NCI-H510A treated with DMSO at 0.1 percent for 48 hours (cell line): ENCODE measurements at regions not wholly inside any gene's neighbourhood (a gene's known extent, or its start where the extent isn't known, plus 50 kb on each side); places are given as distances from the start of the nearest gene placed in this dataset.

Experiments
- DNase-seq: peaks from one replicate; lab custom pipeline; 2025; lab: John Stamatoyannopoulos, UW

DNA sequence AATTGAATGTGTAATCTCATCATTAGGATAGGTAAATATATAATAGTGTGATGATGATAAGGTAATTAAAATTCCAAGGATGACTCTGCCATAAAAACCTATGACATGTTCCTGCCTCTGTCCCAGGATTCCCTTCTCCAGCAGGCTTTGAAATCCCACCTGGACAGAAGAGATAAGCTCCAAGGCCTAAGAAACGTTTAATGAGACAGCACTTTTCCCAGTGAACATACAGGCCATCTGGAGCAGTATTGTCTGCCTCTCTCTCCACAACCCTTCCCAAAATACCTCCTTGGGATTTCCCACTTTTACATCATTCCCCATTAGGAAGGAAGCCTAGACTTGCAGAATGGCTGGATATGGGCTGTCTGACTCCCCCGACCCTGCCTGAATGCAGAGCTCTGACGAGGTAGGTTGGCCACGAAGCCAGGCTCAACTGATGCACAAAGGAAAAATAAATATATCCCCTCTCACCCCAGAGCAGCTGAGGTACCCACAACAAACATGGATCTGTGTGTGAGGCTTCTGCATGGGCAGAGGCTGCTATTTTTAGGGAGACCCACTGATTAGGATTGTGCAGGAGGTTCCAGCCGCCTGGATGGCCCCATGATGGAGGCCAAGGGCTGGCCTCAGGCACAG is 71.0 kb downstream of the TMPRSS5 start:
- DNase-seq: no peak

DNA sequence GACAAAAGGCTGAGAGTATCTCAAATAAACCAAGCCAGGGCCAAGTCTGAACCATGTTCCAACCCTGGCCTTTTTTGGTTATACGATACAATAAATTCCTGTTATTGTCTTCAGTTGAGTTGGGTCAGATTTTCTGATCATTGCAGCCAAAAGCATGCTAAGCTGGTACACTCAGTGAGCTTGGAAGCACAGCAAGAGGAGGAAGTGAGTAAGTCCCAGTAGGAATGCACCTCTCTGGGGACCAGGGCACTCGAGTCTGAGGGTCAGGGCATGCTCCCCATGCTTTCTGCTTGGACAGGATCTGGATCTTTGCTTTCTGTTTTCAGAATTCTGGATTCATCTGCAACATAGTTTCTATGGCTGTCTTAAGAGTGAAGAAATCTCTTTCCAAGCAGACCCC is 73.1 kb downstream of the TMPRSS5 start:
- DNase-seq: no peak

GRCh38 chr11:113629562-113629961 is 76.5 kb downstream of the TMPRSS5 start:
- no peak for DNase-seq

DNA sequence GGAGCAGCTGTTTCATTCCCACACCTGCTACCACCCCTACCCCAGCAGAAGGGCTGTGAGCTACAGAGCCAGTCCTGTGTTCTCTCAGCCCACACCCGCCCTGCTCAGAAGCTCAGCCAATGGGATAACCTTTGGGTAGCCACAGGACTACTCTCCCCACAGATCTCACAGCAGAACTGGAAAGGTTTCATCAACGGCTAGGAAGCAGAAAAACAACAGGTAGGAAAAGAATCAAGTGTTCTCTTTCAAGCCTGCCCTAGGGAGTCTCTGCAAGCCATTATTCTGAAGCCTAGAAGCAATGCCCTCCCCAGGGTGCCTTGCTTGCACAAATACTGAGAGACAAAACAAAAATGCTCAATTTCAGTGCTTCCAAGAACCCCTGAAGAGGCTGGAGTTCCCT is 77.2 kb downstream of the TMPRSS5 start:
- DNase-seq: no peak

GRCh38 chr11:113627946-113628345 is 78.2 kb downstream of the TMPRSS5 start:
- no peak for DNase-seq

DNA sequence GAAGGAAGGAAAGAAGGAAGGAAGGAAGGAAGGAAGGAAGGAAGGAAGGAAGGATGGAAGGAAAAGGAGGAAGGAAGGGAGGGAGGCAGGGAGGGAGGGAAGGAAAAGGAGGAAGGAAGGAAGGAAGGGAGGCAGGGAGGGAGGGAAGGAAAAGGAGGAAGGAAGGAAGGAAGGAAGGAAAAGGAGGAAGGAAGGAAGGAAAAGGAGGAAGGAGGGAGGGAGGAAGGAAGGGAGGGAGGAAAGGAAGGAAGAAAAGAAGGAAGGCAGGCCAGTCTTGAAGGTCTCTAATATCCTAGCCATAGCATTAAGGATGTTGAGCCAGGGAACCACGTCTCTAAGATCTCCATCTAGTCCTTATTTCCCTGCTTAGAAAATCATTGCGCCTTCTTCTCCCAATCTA is 78.8 kb downstream of the TMPRSS5 start:
- no peak for DNase-seq

- no peak for DNase-seq
These were observed 79.4 kb downstream of the TMPRSS5 start for GRCh38 chr11:113626736-113627135.

DNA sequence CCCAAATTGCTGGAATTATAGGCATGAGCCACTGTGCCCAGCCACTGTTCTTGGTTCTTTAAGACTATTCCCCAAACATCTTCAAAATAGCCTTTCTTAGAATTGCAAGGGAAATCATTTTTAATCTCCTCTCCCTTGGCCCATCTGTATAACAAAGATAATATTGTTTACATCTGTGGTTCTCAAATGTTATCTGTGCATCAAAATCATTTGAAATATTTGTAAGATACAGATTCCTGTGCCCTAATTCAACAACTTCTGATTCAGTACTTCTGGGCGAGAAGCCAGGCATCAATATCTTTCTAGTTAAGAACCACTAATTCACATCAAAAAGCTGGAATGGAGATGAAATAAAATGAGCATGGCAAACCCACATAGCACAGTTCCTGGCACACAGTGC is 83.0 kb downstream of the TMPRSS5 start:
- no peak for DNase-seq

GRCh38 chr11:113618360-113618759 is 87.7 kb downstream of the TMPRSS5 start:
- DNase-seq: no peak

DNA sequence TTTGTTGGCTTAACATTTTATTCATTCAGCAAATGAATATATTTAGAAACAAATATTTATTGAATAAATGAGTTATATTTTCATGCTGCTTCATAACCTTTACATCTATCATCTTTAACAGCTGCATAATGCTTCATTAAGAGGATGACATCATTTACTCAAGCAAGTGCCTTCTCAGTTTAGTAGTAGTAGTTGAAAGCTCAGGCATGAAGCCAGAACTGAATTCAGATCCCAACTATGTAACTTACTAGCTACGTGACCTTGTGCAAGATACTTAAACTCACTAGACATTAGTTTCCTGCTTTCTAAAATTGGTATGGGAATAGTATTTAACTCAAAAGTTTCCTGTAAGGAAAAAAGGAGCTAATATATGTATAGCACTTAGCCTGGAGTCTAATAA is 90.3 kb downstream of the TMPRSS5 start:
- no peak for DNase-seq

DNA sequence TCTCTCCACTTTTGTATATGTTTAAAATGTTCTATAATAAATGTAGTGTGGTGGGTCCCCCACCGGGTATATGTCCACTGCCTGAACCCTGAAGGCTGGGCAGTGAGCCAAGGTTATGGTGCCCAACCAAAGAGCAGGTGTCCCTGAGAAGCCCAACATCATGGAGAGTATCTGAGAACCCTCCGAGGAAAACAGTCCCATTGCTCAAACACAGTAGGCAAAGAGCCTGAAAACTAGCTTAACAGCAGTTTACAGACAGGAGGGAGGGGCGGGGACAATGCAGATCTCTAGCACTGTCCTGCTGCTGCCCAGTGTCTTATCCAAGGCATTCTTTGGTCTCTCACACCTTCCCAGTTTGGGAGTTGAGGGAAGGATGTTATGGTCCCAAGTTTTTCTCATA is 91.0 kb downstream of the TMPRSS5 start:
- peak; percentile 34 for DNase-seq

DNA sequence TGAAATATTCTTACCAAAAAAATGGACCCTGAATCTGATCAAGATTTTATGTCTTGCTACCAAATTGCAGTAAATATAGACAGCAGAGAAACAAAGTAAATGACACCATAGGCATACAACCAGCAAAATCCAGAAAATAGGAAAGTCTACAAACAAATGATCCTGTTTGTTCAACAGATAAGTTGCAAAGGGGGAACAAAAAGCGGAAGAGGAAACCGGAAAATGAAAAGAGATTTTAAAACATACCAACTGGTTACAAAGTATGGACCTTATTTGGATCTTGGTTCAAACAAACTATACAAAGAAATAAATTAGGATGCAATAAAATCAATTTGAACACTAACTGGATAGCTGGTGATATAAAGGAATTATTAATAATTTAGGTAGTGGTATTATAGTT is 92.0 kb downstream of the TMPRSS5 start:
- DNase-seq: no peak

DNA sequence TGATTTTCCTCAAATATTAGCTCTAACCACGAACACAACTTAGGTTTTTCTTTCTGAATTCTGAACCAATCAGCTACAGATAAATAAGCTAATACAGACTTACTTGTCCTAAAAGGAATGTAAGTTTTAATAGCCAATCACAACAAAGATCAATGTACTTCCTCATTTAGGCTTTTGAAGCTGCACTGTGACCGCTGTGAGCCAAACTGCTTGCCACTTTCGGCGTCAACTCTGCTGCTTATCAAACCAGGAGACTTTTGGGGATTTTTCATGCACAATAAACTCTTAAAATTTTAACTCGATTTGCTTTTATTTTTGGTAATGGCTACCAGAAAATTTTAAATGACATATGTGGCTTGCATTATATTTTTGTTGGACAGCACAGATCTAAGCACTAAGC is 92.5 kb downstream of the TMPRSS5 start:
- DNase-seq: no peak

DNA sequence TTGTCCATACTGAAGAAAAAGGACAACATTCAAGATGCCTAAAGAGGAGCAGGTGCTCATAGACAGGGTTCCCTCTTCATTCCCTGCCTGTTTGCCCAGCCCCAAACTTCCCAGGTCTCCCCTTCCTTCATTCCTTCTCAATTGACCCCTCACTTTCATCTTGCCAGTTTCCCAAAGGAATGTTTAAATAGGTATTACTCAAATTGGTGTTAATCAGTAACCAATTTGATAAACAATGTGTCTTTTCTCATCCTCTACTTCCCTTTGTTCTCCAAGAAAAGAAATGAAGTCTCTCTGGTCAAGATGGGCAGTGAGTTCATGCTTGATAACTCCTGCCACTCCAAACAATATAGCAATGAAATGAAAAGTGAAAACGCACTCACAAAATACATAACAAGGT is 101.9 kb downstream of the TMPRSS5 start:
- DNase-seq: no peak

DNA sequence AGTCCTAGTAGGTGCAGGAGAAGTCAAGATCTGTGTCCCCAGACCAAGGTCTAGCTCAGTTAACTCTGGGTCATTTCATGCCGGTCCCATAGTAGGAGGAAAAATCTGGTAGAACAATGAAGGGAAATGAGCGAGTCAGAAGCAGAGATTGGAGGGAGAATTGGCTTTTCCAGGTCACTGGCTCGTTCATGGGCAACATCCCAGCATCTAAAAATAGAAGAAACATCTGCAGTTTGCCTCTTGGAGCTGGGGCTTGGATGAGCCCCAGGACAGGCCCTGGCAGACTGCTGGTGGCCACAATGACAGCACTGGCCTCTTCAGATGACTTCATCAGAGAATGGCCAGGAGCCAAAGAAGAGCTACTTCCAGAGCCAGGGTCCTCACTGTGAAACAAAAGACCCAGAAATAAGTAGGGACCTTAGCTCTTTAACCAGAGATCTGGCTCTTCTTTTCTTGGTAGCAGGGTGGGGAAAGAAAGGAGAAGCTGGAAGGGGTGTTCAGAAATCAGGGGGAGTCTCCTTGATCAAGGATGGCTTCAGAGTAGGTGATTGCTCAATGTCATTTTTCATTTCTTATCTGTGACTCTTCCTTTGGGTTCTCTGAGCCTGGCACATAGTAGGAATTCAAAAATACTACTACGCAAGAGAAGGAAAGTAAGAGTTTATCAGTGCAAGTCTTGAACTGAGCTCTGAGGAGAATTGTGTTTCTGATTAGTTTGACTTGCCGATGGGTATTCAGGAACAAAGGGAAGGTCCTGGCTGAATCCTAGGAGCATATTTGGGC is 102.6 kb downstream of the TMPRSS5 start:
- DNase-seq: no peak

GRCh38 chr11:113602483-113602882 is 103.6 kb downstream of the TMPRSS5 start:
- DNase-seq: no peak

- no peak for DNase-seq
These were observed 109.5 kb downstream of the TMPRSS5 start for GRCh38 chr11:113596658-113597057.

DNA sequence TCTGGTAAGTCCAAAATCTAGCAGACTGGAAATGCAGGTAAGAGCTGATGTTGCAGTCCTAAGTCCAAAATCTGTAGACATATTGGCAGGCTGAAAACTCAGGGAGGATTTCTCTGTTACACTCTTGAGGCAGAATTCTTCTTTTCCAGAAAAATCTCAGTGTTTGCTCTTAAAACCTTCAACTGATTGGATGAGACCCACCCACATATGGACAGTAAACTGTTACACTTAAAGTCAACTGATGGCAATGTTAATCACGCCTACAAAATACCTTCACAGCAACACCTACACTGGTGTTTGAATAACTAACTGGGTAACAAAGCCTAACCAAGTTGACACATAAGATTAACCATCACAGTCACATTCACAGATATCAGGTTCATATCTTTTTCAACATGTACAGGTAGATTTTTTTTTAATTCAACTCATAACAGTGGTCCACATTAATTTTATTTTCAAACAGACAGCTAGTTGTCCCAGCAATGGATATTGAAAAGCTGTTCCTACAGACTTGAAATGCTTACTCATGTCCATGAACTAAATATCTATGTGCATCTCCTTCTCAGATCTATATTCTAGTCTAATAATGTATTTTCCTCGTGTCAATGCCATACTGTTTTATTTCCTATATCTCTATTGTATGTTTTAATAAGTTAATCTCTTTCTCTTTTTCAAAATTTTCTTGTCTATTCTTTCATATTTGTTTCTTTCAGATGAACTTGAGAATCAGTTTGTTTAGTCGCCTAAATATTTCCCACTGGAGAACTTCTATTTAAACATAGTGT is 110.1 kb downstream of the TMPRSS5 start:
- DNase-seq: no peak

GRCh38 chr11:113593698-113594308 is 112.3 kb downstream of the TMPRSS5 start:
- no peak for DNase-seq

- no peak for DNase-seq
These were observed 115.0 kb downstream of the TMPRSS5 start for GRCh38 chr11:113591117-113591516.

DNA sequence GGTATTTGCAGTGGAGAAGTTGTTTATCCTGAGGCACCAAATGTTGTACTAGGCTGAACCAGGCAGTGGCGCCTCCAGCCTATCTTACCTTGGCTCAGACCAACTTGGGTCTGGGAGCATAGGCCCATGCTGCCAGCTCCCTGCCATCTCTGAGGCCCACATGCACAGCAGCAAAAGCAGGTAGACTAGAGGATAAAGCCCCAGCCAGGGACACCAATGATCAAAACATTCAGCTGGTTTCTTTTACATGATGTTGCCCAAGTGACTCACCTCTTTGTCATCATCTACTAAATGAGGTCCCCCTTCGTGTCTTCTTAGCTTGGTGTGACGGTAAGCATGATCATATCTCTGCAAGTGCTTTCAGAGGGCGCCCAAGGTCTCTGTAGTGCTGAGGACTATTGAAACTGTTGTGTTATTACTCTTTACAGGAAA is 112.1 kb upstream of the DRD2 start:
- no peak for DNase-seq

GRCh38 chr11:113584371-113584770 is 109.2 kb upstream of the DRD2 start:
- DNase-seq: no peak

DNA sequence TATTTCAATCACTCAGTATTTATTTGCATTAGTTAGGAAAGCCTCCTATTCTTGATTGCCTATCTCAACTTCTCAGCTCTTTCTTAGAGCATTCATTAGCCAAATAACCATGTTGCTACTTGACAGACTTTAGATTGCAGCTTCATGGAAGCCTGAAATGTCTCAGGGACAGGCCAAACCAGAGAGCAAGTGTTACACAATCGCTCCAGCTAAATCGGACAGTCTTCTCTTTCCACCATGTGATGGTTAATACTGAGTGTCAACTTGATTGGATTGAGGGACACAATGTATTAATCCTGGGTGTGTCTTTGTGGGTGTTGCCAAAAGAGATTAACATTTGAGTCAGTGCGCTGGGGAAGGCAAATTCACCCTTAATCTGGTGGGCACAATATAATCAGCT is 106.5 kb upstream of the DRD2 start:
- no peak for DNase-seq
